ENCODE measurements at regions not wholly inside any gene's neighbourhood (a gene's known extent, or its start where the extent isn't known, plus 50 kb on each side); places are given as distances from the start of the nearest gene placed in this dataset.

DNA sequence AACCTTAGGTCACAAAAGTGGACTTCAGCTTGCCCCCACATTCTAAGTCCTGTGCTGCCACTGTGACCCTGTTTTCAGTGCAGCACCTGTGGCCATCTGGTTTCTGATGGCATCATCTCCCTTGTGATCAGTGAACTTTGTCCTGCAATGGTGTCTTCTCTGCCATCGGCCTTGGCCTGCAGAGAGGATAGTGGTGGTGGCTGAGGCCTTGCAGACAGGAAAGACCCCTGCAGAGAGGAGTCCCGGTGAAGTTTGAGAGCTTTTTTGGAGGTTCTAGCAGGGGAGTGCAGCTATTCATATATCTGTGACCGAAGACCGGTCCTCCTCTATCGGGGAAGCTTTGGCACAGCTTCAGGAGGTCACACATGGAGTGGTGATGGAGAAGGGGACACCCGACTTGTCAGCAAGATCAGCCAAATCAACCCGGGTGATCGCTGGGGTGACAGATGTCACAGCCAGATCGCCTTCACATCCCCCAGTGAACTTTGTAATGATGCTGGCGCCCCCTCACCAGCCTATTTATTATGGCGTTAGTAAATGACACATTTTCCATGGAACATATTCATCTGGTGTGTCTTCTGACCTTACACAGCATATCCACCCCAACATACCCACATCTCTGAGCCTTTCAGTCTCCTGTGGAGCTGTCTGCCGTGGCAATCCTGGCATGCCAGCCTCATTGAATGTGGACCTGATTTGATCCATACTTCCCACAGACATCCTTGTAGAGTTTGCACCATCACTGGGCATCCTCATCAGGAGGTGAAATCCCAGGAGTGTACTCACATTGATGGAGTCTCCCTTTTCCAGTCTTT, 136.1 kb downstream of the PAPOLA start:
- DNase-seq = no peak

DNA sequence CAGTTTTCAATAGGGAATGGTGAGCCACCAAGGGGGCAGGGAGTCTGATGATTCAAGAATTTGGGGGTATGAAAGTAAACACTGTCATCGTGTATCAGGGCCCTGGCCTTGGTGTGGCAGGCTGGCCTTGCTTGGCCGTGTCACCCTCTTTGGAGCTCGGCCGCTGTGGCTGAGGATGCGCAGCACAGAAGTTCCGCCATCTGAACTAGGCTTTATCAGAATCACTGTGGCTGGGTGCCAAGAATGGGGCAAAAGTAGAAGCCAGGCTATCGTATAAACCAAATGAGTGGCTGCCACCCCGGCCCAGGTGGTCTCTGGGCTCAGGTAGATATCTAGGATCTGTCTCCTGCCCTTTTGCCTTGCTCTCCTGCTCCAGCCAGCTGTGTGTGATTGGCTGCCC, 137.4 kb downstream of the PAPOLA start:
- DNase-seq = no peak

DNA sequence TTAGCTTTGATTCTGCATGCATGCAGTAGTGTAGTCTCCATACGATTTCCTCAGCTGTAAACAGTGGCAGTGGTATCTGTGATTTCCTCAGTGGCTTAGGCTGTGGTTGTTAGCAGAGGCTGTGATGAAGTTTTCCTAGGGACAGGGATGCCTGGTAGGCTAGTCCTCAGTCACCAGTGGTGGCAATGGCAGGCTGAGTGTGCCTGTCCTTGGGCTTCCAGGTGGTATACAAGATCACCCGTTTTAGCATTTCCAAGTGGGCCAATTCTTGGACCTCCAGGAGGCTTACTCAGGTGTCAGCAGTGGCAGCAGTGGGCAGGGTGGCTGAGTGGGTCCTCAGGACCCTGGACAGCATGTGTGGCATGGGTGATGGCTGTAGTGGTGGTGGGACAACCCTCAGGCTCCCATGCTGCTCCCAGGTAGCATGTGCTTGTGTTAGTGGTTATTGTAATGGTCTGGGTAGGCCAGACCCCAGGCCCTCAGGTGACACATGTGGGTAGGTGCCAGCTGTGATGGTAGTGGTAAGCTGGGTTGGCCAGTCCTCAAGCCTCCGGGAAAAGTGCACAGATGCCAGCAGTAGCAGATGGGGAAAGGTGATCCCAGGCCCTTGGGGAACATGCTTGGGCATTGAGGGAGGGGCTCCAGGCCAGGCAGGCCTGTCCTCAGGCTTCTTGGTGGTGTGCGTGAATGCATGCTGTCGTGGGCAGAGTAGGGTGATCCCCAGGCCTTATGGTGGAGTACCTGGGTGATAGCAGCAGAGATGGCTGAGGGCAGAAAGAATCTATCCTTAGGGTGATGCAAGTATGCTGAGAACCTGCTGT, 146.5 kb downstream of the PAPOLA start:
- DNase-seq = no peak

DNA sequence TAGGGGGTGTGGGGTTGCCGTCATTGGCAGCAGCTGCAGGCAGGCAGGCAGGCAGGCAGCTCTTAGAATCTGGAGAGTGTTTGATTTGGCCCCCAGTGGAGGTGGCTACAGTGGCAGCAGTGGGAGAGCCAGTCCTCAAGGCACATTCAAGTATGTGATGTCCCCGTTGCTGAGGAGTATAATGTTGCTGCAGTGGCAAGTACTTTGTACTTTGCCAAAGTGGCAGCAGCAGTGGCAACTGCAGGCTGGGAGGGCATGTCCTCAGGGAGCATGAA, 147.1 kb downstream of the PAPOLA start:
- DNase-seq = no peak

DNA sequence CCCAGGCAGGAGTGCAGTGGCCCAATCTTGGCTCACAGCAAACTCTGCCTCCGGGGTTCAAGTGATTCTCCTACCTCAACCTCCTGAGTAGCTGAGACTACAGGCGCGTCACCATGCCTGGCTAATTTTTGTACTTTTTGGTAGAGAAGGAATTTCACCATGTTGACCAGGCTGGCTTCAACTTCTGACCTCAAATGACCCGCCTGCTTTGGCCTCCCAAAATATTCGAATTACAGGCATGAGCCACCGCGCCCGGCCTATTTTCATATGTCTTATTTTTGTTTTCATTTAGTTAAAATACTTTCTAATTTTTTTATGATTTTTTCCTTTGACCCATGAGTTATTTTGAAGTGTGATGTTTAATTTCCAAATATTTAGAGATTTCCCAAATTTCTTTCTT, 143.6 kb upstream of the VRK1 start:
- DNase-seq = no peak

DNA sequence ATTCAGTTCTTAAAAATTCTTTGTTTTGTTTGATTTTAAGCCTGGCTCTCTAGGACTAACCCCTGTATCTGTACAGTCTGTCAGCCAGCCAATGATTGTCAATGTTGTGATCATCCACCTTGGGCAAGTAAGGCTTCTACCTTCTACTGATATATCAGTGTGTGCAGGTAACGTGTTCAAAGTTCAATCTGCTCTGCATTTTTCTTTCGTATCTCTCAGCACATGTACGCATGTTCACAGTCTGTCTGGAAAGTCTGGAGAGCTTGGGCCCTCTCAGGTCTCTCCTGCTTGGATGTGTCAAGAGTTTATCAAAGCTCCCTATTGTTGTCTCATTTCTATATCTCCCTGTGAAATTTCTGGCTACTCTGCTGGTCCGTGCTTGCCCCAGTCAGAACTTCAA, 138.6 kb upstream of the VRK1 start:
- no peak for DNase-seq

DNA sequence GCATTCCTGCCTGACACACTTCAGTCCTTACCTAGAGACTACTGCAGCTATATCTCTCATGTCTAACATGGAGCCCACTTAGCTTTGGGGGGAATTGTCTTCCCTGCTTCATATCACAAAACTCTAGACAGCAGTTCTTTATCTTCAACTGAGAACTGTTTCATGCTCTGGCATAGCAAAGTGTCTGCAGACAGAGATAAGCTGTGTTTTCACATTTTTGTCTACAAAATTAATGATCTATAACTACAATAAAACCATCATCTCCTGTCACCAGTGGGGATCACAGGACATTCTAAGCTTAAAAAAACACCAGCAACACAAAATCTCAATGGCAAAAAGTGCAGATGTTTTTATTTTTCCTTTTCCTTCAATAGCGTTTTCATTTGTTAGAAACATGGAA, 137.1 kb upstream of the VRK1 start:
- no peak for DNase-seq

DNA sequence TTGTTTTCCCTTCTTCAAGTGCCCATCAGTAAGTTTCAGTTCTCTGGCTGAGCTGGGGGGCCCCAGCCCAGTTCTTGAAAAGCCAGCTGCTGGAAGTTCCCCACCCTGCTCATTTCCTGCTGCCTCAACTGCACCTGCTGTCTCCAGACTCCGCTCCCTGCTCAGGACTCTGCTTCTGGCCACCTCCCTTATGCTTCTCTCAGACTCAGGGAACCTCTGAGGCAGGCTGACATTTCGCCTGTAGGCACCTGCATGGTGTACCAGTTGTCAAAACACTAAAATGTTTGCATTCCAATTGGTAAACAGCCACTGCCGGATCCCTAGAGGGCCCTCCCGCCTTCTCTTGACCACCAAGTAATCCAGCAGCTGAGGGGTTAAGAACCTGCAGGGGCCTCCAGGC, 136.5 kb upstream of the VRK1 start:
- no peak for DNase-seq

DNA sequence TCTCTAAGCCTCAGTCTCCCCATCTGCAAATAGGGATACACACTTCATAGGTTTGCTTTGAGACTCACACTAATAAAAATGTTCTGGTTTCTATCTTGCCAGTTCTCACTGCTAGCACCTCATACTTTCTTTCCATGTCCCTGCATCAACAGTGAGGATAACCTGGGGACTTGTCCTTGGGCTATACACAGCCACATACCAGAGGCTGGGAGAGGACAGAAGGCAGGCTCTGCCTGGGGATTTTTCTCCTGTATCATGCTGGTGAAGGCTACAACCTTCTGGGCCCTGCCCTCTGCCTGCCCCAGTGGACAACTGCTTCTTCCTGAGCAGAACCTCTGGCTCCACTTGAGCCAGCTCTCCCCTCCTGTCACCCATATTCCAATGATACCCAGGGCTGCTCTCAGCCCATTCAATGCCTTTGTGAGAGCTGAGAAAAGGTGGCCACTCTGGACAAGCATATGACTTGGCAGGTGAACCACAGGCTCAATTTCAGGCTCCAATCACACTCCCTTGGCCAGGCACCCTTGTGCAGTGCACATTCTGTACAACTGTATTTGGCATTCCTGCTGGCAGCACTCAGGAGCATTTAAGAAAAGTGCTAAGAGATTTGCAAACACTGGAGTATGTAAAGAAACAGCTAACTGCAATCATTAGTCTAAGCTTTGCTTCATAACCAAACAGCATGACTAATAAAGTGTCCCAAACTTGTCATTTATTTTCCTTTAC, 135.8 kb upstream of the VRK1 start:
- DNase-seq = no peak

DNA sequence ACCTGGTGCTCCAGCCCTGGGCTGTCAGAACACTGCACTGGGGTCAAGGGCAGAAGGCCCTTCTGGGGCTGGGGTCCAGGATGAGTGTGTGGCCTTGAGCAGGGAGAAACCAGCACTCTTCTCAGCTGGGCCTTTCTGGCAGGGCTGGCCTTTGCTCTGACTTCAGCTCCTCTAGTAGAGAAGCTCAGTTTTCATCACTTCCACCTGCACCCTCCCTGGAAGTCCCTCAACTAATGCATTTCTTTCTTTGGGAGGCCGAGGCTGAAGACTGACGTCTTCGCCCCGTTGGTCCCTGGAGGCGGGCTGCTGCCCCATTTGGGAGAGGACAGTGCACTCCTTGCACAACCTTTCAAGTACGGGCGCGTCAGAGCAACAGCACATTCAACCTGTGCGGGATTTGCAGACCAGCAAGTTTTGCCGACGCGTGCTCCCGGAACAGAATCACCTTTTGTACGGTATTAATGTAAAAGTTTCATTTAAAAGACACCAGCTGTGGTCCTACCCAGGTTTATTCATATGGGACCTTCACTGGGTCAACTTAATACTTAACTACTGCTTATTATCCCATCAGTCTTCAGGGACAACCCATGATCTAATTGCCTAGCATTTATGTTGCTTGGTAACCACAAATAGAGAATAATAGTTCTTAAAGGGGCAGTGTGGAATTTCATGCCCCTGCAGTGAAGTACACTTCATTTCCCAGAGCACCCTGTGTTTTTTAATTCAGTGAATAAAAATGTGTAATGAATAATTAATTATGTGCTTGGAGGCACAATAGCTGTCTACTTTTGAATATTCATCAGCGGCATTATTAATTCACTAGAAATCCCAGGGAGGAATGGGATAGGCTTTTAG, 134.8 kb upstream of the VRK1 start:
- DNase-seq = no peak

DNA sequence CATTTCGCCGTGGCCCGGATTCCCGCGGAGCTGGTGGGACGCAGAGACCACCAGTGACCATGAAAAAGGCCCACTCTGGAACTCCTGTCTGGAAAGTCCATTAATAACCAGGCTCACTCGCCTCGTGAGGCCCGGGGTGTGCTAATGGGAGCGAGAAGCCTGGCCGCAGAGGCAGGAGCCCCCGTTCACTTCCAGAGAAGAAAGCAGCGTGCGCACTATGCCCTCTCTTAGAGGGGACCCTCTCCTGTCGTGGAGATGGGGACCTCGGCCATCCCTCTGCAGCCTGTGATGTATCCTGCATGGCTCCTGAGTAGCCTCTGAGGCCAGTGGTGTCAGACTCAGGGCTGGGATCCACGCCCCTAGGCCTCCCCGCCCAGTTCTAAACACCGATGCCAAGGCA, 134.1 kb upstream of the VRK1 start:
- DNase-seq = no peak

DNA sequence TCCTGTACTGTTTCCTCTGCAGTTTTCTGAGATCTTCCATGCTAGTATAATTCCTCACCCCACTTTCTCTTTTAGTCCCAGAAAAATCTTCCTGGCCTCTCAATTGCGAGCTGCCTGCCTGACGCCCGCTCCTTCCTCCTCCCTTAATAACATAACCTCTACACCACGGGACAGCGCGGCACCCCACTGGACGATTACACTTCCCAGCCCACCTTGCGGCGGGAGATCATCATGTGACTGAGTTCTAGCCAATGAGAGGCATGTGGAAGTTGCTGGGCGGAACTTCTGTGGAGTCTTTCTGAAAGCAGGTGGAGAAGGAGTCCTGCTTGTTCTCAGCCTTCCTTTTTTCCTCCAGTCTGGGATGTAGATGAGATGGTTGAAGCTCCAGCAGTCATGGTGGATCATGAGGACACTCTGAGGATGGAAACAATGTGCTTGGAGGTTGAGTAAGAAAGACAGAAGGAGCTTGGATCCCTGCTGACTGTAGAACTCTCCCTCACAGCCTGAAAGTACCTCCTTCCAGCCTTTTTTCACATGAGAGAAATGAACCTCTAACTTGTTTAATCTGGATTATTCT, 133.6 kb upstream of the VRK1 start:
- DNase-seq = no peak

DNA sequence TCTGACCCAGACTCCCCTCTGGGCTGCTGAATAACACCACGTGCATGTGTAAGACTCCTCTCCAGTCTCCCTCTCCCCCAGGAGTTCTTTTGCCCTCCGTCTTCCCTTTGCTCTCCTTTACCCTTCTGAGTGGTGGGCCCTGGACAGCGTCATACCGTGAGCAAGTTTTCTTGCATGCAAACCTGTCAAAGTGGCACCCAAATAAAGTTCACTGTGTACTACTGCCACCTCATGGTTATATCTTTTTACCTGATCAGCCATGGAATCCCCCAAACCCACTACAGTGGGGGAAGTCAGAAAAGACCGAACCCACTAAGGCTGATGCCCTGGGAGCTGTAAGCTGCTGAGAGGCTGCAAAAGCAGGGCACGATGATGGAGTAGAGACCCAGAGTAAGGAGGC, 131.1 kb upstream of the VRK1 start:
- no peak for DNase-seq

DNA sequence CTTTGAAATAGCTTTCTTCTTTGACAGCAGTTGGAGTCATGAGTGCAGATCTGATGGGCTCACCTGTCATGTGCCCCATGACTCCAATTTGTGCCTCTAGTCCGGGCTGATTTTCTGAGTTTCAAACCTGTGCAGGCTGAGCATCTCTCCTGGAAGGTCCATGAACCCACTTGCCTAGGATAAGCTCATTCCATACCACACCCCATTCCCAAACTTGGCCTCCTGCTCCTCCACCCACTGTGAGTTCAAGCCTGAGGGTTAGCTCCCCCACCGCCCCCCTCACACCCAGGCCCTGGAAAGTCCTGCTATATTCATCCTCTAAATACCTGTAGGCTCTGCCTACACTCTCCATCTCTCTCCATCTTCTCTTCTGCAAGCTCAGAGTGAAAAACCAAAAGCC, 126.8 kb upstream of the VRK1 start:
- no peak for DNase-seq

DNA sequence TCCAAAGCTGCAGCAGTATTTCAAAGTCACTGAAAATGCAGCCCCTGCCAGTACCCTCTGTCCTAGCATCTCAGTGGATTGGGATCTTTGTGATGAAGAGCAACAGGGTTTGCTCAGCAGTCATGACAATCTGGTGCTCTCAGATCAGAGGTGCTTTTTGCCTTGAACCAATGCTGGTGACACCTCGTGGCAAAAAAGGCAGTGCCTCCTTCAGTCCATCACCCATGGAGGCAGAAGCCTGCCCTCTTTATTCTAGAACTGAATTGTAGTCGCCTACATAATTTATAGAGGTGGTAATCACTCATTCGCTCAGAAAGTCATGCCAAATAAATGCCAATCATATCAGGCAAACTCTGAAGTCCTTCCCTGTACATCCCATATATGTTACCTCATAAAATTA, 126.0 kb upstream of the VRK1 start:
- no peak for DNase-seq

DNA sequence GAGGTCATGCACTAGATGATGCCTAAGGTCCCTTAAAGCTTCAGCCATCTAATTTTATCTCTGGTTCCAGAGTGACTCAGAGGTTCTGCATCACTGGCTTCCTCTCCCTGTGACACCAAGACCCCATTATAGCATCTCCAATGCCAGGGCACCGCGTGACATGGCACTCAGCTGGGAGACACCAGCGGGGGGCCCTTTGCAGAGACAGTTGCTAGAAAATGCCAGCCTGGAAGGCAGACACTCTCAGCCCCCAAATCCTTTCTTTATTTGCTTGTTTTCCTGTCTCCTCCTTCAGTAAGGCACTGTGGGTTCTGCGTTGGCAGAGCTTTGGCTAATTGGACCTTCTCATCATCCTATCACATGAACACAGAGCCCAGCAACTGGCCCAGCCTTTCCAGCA, 123.5 kb upstream of the VRK1 start:
- DNase-seq = no peak

DNA sequence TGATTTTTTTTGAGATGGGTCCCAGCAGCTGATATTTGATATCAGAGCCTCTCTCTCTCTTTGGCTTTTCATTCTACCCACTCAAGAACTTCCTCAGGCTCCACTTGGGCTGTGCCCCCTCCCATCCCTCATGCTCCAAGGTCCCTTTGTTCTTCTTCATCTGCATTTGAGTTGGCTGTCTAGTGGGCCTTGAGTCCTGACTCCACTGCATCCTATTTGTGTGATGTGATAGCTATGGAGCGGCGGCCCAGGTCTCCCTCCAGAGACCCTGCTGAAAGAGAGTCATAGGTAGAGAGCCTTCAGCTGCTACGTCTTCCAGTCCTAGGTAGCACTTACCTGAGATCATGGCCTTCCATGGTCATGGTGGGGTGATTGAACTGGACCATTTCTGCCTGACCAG, 123.1 kb upstream of the VRK1 start:
- no peak for DNase-seq

DNA sequence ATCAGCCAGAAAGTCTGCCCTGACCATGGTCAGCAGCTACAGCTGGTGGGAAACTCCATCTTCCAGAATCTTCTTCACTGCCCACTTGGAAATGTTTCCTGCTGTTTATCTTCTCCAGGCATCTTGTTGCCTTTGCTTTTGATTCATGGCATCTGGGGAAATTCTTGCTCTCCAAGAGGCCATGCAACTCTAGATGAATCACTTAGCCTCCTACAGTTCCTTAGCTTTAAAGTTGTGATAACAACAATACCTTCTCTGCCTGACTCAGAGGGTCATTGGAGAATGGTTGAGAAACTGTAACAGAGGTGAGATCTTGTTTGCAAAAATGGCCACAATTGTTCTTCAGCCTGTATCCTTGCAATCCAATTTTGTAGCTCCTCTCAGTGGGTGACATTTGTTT, 121.0 kb upstream of the VRK1 start:
- peak; percentile 25 for DNase-seq

DNA sequence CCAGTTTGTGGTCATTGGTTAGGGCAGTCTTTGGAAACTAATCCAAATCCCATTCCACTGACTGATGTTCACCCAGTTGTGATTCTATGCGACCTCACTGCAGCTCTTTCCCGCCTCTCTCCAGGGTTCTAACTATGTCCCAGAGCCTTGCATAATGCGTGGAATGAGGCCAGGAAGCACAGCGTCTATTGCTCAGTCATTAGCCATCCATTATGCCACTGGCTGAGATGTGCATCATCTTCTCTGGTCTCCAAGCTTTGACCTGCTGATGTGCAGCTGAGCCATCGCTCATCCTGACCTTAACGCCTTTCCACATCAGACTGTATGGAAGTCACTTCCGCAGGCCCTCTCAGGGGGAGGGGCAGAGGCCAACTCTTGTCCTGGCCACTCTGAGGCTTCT, 115.4 kb upstream of the VRK1 start:
- peak; percentile 80 for DNase-seq

DNA sequence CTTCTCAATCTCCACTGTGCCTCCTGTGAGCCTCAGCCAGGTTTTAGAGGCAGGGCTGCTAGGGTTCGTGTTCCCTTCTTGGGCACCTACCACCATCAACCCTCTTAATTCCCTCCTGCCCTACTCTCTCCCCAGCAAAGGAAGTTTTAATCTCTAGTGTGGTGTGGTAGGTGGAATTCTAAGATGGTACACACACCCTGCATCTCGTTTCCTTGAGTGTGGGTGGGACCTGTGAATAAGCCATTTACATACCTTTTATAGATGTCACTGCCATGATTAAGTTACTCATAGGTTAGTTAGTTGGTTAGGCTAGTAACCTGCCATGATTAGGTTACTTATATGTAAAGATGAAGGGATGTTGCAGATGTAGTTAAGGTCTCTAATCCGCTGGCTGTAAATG, 114.8 kb upstream of the VRK1 start:
- peak; percentile 5 for DNase-seq

DNA sequence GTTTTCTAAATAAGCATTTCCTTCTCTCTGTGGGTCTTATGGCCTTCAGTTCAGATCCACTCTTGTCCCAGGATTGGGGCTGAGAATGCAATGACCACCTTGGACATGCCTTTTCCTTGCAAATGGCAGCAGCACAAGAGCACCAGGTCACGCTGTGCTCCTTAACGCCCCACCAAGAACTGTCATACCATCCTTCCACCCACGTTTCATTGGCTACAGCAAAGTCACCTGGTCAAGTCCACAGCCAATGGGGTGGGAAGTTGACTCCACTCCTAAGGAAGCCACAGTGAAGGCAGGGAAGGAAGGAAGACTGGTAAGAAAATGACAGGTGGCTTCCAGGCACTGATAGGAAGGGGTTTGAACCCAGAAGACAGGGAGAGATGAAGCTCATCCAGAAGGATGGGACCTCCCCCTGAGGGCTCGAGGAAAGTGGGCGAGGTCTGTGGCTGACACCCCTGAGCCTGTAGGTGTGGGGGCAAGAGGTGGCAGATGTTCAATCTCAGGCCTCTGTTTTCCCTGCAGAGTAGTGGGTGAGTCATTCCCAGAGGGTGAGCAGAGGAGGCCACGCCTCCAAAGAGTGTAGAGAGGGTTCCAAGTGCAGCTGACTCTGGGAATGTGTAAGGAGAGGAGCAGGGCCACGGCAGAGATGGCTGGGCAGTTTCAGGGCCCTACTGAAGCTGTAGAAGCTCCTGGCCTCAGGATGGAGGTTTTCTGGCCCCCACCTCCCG, 113.5 kb upstream of the VRK1 start:
- peak; percentile 27 for DNase-seq

DNA sequence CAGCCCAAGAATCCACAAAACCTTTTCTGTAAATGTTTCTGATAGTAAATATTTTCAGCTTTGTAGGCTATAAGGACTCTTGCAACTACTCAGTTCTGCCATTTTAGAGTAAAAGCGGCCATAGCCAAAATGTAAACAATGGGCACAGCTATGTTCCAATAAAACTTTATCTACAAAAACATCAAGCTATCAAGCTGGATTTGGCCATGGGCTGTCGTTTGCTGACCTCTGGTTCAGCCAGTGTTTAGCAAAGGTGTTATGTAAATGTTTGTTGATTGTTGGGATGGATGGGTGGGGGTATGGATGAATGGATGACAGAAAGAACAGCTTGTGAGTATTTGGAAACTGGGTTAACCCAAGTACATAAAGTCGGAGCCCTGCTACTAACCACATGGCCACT, 111.1 kb upstream of the VRK1 start:
- no peak for DNase-seq
